ENCODE measurements at regions not wholly inside any gene's neighbourhood (a gene's known extent, or its start where the extent isn't known, plus 50 kb on each side); places are given as distances from the start of the nearest gene placed in this dataset.

GRCh38 chr2:198236338-198236737, 431.9 kb downstream of the PLCL1 start:
- H2AFZ ChIP-seq = no peak overlapping the region
- H3K9me2 ChIP-seq (ENCODE audit: insufficient read depth) = no peaks in the 10 kb centered on the region
- H3K79me2 ChIP-seq (ENCODE audit: insufficient read depth) = no peaks in the 10 kb centered on the region
- H3K27me3 ChIP-seq (replicated peaks; ENCODE audit: insufficient read depth) = no peaks in the 10 kb centered on the region
- no peak overlapping the region for H3K27ac ChIP-seq
- in situ Hi-C loops (cut with MboI) = no loop called here
- no peak overlapping the region for H3K9ac ChIP-seq
- H3K4me2 ChIP-seq (ENCODE audit: unreplicated experiment) = no peak overlapping the region
- no peak for DNase-seq
- no peaks in the 10 kb centered on the region for H3K36me3 ChIP-seq (ENCODE audit: low read depth)
- no peaks in the 10 kb centered on the region for H3F3A ChIP-seq (ENCODE audit: insufficient read depth)
- TF ChIP-seq EZH2phosphoT487 (IDR thresholded peaks at IDR 0.05; ENCODE audit: insufficient read depth, low read depth) = no peak
- TF ChIP-seq EZH2 (IDR thresholded peaks at IDR 0.05; ENCODE audit: insufficient read depth, poor library complexity, severe bottlenecking) = no peak
- H3K4me3 ChIP-seq = no peak overlapping the region
- H4K20me1 ChIP-seq (ENCODE audit: insufficient read depth) = no peaks in the 10 kb centered on the region
- no peaks in the 10 kb centered on the region for H3K4me1 ChIP-seq (ENCODE audit: insufficient read depth)
- H3K9me3 ChIP-seq (ENCODE audit: low read depth) = no peaks in the 10 kb centered on the region

DNA sequence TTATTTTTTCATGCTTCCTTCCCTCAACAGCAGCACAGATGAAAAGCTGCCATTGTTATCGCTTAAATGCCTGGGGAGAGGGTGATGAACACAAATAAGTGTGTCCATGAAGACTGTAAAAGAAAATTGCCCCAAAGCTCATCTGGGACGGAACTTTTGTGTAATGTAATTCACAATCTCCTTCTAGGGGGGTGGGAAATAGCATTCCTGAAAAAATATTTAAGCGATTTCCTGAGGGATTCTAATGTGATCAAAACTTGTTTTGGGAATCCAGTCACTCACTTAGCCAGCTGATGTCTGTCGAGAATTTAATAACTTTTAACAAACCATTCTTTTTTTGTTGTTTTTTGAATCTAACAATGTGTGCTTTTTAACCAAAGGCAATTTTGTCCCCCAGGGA, 427.9 kb downstream of the PLCL1 start:
- WGBS, 2 experiments (ENCODE audit: low coverage in 1 of 2, low lambda C conversion rate in 2 of 2, missing lambda C conversion rate in 2 of 2) = 81 to 87% methylated on average over 4 of the region's 4 CpGs
- H3K4me1 ChIP-seq (ENCODE audit: insufficient read depth) = no peaks in the 10 kb centered on the region
- no peaks in the 10 kb centered on the region for H3K36me3 ChIP-seq (ENCODE audit: low read depth)
- no peak overlapping the region for H3K4me2 ChIP-seq (ENCODE audit: unreplicated experiment)
- in situ Hi-C loops (cut with MboI) = no loop called here
- no peaks in the 10 kb centered on the region for H3K79me2 ChIP-seq (ENCODE audit: insufficient read depth)
- no peak overlapping the region for H2AFZ ChIP-seq
- no peaks in the 10 kb centered on the region for H3K27me3 ChIP-seq (replicated peaks; ENCODE audit: insufficient read depth)
- no peak overlapping the region for H3K27ac ChIP-seq
- H4K20me1 ChIP-seq (ENCODE audit: insufficient read depth) = no peaks in the 10 kb centered on the region
- no peak overlapping the region for H3K9ac ChIP-seq
- H3F3A ChIP-seq (ENCODE audit: insufficient read depth) = no peaks in the 10 kb centered on the region
- DNase-seq = no peak
- no peak overlapping the region for H3K4me3 ChIP-seq
- no peaks in the 10 kb centered on the region for H3K9me3 ChIP-seq (ENCODE audit: low read depth)
- H3K9me2 ChIP-seq (ENCODE audit: insufficient read depth) = no peaks in the 10 kb centered on the region
- TF ChIP-seq EZH2phosphoT487 (IDR thresholded peaks at IDR 0.05; ENCODE audit: insufficient read depth, low read depth) (no peak), EZH2 (IDR thresholded peaks at IDR 0.05; ENCODE audit: insufficient read depth, poor library complexity, severe bottlenecking) (no peak)

DNA sequence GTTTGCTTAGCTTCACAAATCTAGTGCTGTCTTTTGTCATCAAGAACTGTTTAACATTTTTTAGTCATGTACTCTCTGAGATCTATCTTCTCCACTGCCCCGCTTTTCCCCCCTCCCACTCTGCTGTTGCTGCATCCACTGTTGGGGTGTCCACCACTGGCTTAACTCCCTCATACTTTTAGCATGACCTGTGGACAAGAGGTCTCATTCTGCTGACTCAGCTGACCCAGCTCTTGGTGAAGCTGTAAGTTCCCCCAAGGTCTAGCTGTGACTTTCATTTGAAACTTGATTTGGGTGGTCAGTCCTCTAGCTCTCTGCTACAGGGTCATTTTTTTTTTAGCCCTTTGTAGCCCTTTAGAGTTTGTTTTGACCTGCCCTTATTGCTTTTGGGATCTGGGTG, 427.2 kb downstream of the PLCL1 start:
- 92 to 96% methylated on average over 1 of the region's 1 CpG for WGBS, 2 experiments (ENCODE audit: low coverage in 1 of 2, low lambda C conversion rate in 2 of 2, missing lambda C conversion rate in 2 of 2)
- no peak overlapping the region for H3K4me2 ChIP-seq (ENCODE audit: unreplicated experiment)
- no peaks in the 10 kb centered on the region for H3K36me3 ChIP-seq (ENCODE audit: low read depth)
- H3K4me1 ChIP-seq (ENCODE audit: insufficient read depth) = no peaks in the 10 kb centered on the region
- TF ChIP-seq EZH2phosphoT487 (IDR thresholded peaks at IDR 0.05; ENCODE audit: insufficient read depth, low read depth) (no peak), EZH2 (IDR thresholded peaks at IDR 0.05; ENCODE audit: insufficient read depth, poor library complexity, severe bottlenecking) (no peak)
- H3K9ac ChIP-seq = no peak overlapping the region
- in situ Hi-C loops (cut with MboI) = no loop called here
- no peaks in the 10 kb centered on the region for H3K27me3 ChIP-seq (replicated peaks; ENCODE audit: insufficient read depth)
- no peaks in the 10 kb centered on the region for H3K79me2 ChIP-seq (ENCODE audit: insufficient read depth)
- no peak for DNase-seq
- H2AFZ ChIP-seq = no peak overlapping the region
- H3K9me3 ChIP-seq (ENCODE audit: low read depth) = no peaks in the 10 kb centered on the region
- no peaks in the 10 kb centered on the region for H4K20me1 ChIP-seq (ENCODE audit: insufficient read depth)
- H3K27ac ChIP-seq = no peak overlapping the region
- H3F3A ChIP-seq (ENCODE audit: insufficient read depth) = no peaks in the 10 kb centered on the region
- H3K4me3 ChIP-seq = no peak overlapping the region
- H3K9me2 ChIP-seq (ENCODE audit: insufficient read depth) = no peaks in the 10 kb centered on the region

DNA sequence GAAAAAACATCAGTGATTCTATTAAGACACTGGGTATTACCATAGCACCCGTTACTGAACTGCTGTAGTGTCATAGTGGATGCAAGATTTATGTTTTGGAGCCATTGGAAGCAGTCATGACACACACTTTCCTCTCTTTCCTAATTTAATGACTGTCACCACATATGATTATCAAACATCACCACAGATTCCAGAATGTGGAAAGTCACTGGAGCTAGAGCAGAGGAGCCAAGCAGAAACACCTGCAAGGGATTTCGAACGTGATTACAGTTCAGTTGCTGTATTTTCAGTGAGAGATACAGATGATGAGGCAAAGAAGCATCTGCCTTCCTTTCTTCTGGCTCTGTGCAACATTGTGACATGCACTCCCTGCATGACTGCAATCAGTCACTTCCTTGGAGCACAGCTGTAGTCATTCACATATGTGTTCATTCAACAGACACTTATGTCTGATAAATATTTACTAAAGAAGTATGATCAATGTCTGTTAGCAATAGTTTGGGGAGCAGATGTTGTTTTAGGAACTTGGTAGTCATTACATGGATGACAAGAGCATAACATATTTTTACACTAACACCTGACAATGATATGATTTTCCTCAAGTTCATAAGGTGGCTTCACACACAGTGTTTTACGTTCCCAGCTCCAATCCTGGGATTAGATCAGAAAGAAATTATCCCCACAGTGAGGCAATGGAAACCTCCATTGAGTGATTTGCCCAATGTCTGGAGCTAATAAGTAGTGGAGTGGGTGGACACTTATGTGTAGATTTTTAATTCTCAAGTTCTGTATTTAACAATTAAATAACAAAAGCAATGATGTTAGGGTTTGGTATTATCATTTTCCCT, 416.6 kb downstream of the PLCL1 start:
- in situ Hi-C loops (cut with MboI) = no loop called here
- H3K79me2 ChIP-seq (ENCODE audit: insufficient read depth) = no peaks in the 10 kb centered on the region
- H2AFZ ChIP-seq = no peak overlapping the region
- no peaks in the 10 kb centered on the region for H3K4me1 ChIP-seq (ENCODE audit: insufficient read depth)
- no peaks in the 10 kb centered on the region for H3K9me3 ChIP-seq (ENCODE audit: low read depth)
- 6 to 9% methylated on average over 4 of the region's 4 CpGs for WGBS, 2 experiments (ENCODE audit: low coverage in 1 of 2, low lambda C conversion rate in 2 of 2, missing lambda C conversion rate in 2 of 2)
- no peak overlapping the region for H3K9ac ChIP-seq
- no peaks in the 10 kb centered on the region for H4K20me1 ChIP-seq (ENCODE audit: insufficient read depth)
- H3K36me3 ChIP-seq (ENCODE audit: low read depth) = no peaks in the 10 kb centered on the region
- H3K4me3 ChIP-seq = no peak overlapping the region
- no peak for DNase-seq
- TF ChIP-seq EZH2phosphoT487 (IDR thresholded peaks at IDR 0.05; ENCODE audit: insufficient read depth, low read depth) = no peak
- TF ChIP-seq EZH2 (IDR thresholded peaks at IDR 0.05; ENCODE audit: insufficient read depth, poor library complexity, severe bottlenecking) = no peak
- H3K27ac ChIP-seq = no peak overlapping the region
- H3K27me3 ChIP-seq (replicated peaks; ENCODE audit: insufficient read depth) = no peaks in the 10 kb centered on the region
- no peaks in the 10 kb centered on the region for H3K9me2 ChIP-seq (ENCODE audit: insufficient read depth)
- H3K4me2 ChIP-seq (ENCODE audit: unreplicated experiment) = no peak overlapping the region
- no peaks in the 10 kb centered on the region for H3F3A ChIP-seq (ENCODE audit: insufficient read depth)
